ENCODE measurements at regions not wholly inside any gene's neighbourhood (a gene's known extent, or its start where the extent isn't known, plus 50 kb on each side); places are given as distances from the start of the nearest gene placed in this dataset.

GRCh38 chr4:35463251-35463952 is 780.9 kb downstream of the ARAP2 start:
- no peak for DNase-seq

GRCh38 chr4:35464964-35465528 is 779.3 kb downstream of the ARAP2 start:
- DNase-seq = no peak

GRCh38 chr4:35491093-35491492 is 753.2 kb downstream of the ARAP2 start:
- no peak for DNase-seq

GRCh38 chr4:35493977-35494376 is 750.3 kb downstream of the ARAP2 start:
- no peak for DNase-seq

- no peak for DNase-seq
These were observed 749.4 kb downstream of the ARAP2 start for GRCh38 chr4:35494955-35495354.

- no peak for DNase-seq
These were observed 743.5 kb downstream of the ARAP2 start for GRCh38 chr4:35500812-35501211.

- DNase-seq = no peak
These were observed 740.9 kb downstream of the ARAP2 start for GRCh38 chr4:35503435-35503834.

GRCh38 chr4:35506161-35506560 is 738.2 kb downstream of the ARAP2 start:
- no peak for DNase-seq

GRCh38 chr4:35511851-35512250 is 732.5 kb downstream of the ARAP2 start:
- DNase-seq = no peak

- DNase-seq = no peak
These were observed 728.2 kb downstream of the ARAP2 start for GRCh38 chr4:35516102-35516501.

GRCh38 chr4:35520059-35520458 is 724.3 kb downstream of the ARAP2 start:
- DNase-seq = no peak

- no peak for DNase-seq
These were observed 722.6 kb downstream of the ARAP2 start for GRCh38 chr4:35521682-35522081.

GRCh38 chr4:35525192-35525978 is 718.9 kb downstream of the ARAP2 start:
- DNase-seq = no peak

GRCh38 chr4:35526456-35526855 is 717.9 kb downstream of the ARAP2 start:
- no peak for DNase-seq

GRCh38 chr4:35534962-35535361 is 709.4 kb downstream of the ARAP2 start:
- no peak for DNase-seq

- no peak for DNase-seq
These were observed 705.5 kb downstream of the ARAP2 start for GRCh38 chr4:35538807-35539206.

- no peak for DNase-seq
These were observed 704.8 kb downstream of the ARAP2 start for GRCh38 chr4:35539404-35540055.

- no peak for DNase-seq
These were observed 703.0 kb downstream of the ARAP2 start for GRCh38 chr4:35541146-35541887.

GRCh38 chr4:35541888-35542213 is 702.5 kb downstream of the ARAP2 start:
- no peak for DNase-seq

- DNase-seq = no peak
These were observed 695.4 kb downstream of the ARAP2 start for GRCh38 chr4:35548921-35549320.

- DNase-seq = no peak
These were observed 687.9 kb downstream of the ARAP2 start for GRCh38 chr4:35556387-35556786.

GRCh38 chr4:35559559-35560365 is 684.6 kb downstream of the ARAP2 start:
- DNase-seq = no peak
